Tibial nerve (tissue), 4 donors: ENCODE measurements at regions not wholly inside any gene's neighbourhood (a gene's known extent, or its start where the extent isn't known, plus 50 kb on each side); places are given as distances from the start of the nearest gene placed in this dataset.

Source experiments
- EP300 ChIP-seq, 2 donors: sonication (generic); formaldehyde crosslinking; IDR thresholded peaks; one replicate each; pipeline ENCODE4 v1.6.1; 2017; ENCODE audit warnings: antibody characterized with exemption in 2 of 2, mild to moderate bottlenecking in 1 of 2
- POLR2A ChIP-seq, 2 donors: fragments of 450-650 bp; IDR thresholded peaks; one replicate each; pipeline ENCODE4 v1.6.1; 2017; ENCODE audit warnings: antibody characterized with exemption in 2 of 2, mild to moderate bottlenecking in 2 of 2, moderate library complexity in 2 of 2
- TF ChIP-seq, protein P1 (sequence below), 5 experiments: fragments of 200-600 bp in 3 of 5; fragments of 450-650 bp in 2 of 5; sonication (generic) in 3 of 5; IDR thresholded peaks; one replicate each; pipeline ENCODE4 v1.5.1; 2016 to 2019; ENCODE audit warnings: antibody characterized with exemption in 5 of 5, mild to moderate bottlenecking in 3 of 5, moderate library complexity in 2 of 5

DNA sequence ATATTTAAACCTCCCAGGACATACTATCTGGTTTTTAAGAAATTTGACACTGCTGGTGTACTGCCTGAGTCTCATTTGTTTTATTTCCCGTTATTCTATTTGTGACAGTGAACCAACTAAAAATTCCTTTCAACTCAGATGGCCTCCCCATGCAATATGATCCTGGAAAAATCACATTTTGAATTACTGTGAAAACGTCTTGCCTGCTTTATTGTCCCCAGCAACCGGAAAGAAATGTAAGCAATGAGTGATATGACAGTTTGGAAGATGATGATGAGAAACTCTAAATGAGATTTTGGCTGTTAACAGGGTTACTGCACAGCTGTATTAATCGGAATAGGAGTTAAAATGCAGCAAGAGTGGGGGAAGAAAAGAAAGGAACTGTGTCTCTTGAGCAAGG, 590.7 kb upstream of the CDH5 start:
- TF ChIP-seq, protein P1, sequence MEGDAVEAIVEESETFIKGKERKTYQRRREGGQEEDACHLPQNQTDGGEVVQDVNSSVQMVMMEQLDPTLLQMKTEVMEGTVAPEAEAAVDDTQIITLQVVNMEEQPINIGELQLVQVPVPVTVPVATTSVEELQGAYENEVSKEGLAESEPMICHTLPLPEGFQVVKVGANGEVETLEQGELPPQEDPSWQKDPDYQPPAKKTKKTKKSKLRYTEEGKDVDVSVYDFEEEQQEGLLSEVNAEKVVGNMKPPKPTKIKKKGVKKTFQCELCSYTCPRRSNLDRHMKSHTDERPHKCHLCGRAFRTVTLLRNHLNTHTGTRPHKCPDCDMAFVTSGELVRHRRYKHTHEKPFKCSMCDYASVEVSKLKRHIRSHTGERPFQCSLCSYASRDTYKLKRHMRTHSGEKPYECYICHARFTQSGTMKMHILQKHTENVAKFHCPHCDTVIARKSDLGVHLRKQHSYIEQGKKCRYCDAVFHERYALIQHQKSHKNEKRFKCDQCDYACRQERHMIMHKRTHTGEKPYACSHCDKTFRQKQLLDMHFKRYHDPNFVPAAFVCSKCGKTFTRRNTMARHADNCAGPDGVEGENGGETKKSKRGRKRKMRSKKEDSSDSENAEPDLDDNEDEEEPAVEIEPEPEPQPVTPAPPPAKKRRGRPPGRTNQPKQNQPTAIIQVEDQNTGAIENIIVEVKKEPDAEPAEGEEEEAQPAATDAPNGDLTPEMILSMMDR (IDR thresholded peaks at IDR 0.05), result no peak
- no peak for TF ChIP-seq POLR2A (IDR thresholded peaks at IDR 0.05)
- no peak for TF ChIP-seq EP300 (IDR thresholded peaks at IDR 0.05)
